Muscle layer of duodenum (tissue), 2 donors: ENCODE measurements at regions not wholly inside any gene's neighbourhood (a gene's known extent, or its start where the extent isn't known, plus 50 kb on each side); places are given as distances from the start of the nearest gene placed in this dataset.
"Not testable (repeated sequence)": the region's sequence is repeated elsewhere in the genome, so short reads cannot be mapped to it uniquely, and the experiment has no call there.

ENCODE experiments used
- H3K27ac ChIP-seq: one replicate; pipeline ENCODE4 v1.7.0; 2013; ENCODE audit warnings: mild to moderate bottlenecking, low read length
- H3K27me3 ChIP-seq: one replicate; pipeline ENCODE4 v1.7.0; 2013; ENCODE audit warnings: low read depth, mild to moderate bottlenecking, control low read depth, low read length
- H3K36me3 ChIP-seq, 2 donors: one replicate each; pipeline ENCODE4 v1.7.0; 2013; ENCODE audit warnings: low read length in 2 of 2, control low read depth in 1 of 2, mild to moderate bottlenecking in 1 of 2; ENCODE audit not compliant: insufficient read depth in 2 of 2, control insufficient read depth in 1 of 2
- H3K4me1 ChIP-seq, 2 donors: one replicate each; pipeline ENCODE4 v1.7.0; 2013; ENCODE audit warnings: low read length in 2 of 2, mild to moderate bottlenecking in 2 of 2, control low read depth in 1 of 2, moderate library complexity in 1 of 2; ENCODE audit not compliant: insufficient read depth in 2 of 2, control insufficient read depth in 1 of 2
- H3K4me3 ChIP-seq, 2 donors: one replicate each; pipeline ENCODE4 v1.7.0; 2013; ENCODE audit warnings: low read length in 2 of 2, low read depth in 1 of 2, mild to moderate bottlenecking in 1 of 2
- H3K9me3 ChIP-seq, 2 donors: one replicate each; pipeline ENCODE4 v1.7.0; 2013; ENCODE audit warnings: low read length in 2 of 2, control low read depth in 1 of 2, mild to moderate bottlenecking in 1 of 2; ENCODE audit not compliant: control insufficient read depth in 1 of 2
- donor health status: healthy.

- H3K4me3 ChIP-seq, result no peak overlapping the region
- H3K27ac ChIP-seq, result no peak overlapping the region
- H3K27me3 ChIP-seq, result no peaks in the 10 kb centered on the region
- no peaks in the 10 kb centered on the region for H3K9me3 ChIP-seq
- H3K4me1 ChIP-seq, result no peaks in the 10 kb centered on the region
- no peaks in the 10 kb centered on the region for H3K36me3 ChIP-seq
Measured at GRCh38 chr13:73321043-73321442, 262.2 kb downstream of the KLF5 start.

DNA sequence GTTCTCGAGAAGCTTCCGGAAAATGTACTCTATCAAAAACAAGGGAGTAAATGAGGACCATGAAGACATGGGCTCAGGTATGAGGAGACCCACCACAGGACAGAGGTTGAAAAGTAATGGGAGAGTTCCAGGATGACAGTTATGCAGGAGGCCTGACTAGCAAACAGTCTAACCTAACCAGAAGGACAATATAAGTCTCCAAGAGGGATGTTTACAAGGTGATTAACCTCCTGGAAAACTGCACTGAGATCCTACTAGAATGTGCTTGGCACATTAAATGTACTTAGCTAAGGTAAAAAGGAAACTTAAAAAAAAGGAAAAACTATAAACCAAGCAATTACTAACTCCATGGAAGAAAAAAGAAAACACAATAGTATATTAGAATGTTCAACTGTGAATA, 258.3 kb downstream of the KLF5 start:
- Histone ChIP-seq H3K9me3 (peaks cover 0 to 5% of the 10 kb centered on the region in 2 donors), H3K4me3 (no peak overlapping the region), H3K27me3 (no peaks in the 10 kb centered on the region), H3K27ac (no peak overlapping the region), H3K36me3 (no peaks in the 10 kb centered on the region), H3K4me1 (no peaks in the 10 kb centered on the region)

DNA sequence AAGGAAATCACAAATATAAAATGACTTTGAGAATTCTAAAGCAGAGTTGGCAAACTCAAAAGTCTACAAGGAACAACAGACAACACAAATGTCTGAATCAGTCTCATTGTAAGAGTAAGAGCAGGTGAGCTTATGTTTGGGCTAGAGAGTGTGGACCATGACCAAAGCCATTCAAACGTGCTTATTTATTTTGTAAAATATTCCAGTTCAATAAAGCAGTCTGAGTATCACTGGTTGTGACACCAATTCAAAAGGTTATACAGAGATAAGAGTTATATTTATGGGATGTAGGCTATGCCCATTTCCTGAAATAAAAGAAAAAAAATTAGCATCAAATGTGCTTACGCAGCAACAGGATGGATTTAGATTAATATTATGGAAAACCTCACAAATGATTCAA, 251.6 kb downstream of the KLF5 start:
- Histone ChIP-seq H3K27ac (no peak overlapping the region), H3K36me3 (no peaks in the 10 kb centered on the region), H3K27me3 (no peaks in the 10 kb centered on the region), H3K4me3 (no peak overlapping the region), H3K4me1 (no peaks in the 10 kb centered on the region), H3K9me3 (peaks cover 0 to 5% of the 10 kb centered on the region in 2 donors)

DNA sequence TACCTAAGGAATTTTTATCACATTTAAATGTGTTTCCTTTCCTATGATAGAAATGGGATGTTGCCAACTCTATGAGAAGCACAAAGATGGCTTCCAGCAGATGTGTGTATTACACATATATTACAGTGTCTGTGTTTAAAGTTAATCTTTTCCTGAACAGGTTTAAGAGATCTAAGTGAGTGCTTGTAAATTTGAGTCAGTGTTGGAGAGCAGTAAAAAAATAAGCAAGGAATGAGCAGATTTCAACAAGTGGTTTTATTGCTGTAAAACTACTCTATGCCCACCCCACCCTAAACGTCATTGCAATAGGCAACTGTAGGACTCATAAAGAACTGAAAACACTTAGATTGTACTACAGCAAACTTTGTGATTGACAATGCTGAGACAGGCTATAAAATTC, 248.7 kb downstream of the KLF5 start:
- Histone ChIP-seq H3K9me3 (no peaks in the 10 kb centered on the region), H3K4me3 (no peak overlapping the region)

DNA sequence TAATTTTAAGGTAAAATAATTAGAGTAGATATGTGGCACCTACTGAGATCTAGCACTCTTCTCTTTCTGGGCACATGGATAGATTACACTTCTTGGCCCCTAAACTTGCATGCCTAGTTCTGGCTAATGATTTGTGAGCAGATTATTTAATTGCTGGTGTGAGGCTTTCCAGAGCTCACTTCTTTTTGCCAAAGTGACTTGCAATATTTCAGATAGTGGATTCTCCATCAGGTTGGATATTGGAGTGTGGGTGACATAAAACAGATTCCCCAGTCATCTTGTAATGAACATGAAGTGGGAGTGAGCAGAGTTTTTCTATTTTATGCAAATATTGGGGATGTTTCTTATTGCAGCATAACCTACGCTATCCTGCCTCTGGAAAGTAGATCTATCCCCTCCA, 247.9 kb downstream of the KLF5 start:
- H3K4me3 ChIP-seq, result no peak overlapping the region
- H3K36me3 ChIP-seq, result no peaks in the 10 kb centered on the region
- no peak overlapping the region for H3K27ac ChIP-seq
- no peaks in the 10 kb centered on the region for H3K4me1 ChIP-seq
- no peaks in the 10 kb centered on the region for H3K9me3 ChIP-seq
- H3K27me3 ChIP-seq, result no peaks in the 10 kb centered on the region

More for the DNA sequence above, 248.7 kb downstream of the KLF5 start:
- H3K4me1 ChIP-seq, result no peaks in the 10 kb centered on the region
- no peak overlapping the region for H3K27ac ChIP-seq
- no peaks in the 10 kb centered on the region for H3K36me3 ChIP-seq
- no peaks in the 10 kb centered on the region for H3K27me3 ChIP-seq

- no peaks in the 10 kb centered on the region for H3K36me3 ChIP-seq
- H3K4me3 ChIP-seq, result no peak overlapping the region
- no peaks in the 10 kb centered on the region for H3K27me3 ChIP-seq
- no peaks in the 10 kb centered on the region for H3K9me3 ChIP-seq
- H3K4me1 ChIP-seq, result no peaks in the 10 kb centered on the region
- H3K27ac ChIP-seq, result no peak overlapping the region
Measured at GRCh38 chr13:73304442-73304841, 245.6 kb downstream of the KLF5 start.

DNA sequence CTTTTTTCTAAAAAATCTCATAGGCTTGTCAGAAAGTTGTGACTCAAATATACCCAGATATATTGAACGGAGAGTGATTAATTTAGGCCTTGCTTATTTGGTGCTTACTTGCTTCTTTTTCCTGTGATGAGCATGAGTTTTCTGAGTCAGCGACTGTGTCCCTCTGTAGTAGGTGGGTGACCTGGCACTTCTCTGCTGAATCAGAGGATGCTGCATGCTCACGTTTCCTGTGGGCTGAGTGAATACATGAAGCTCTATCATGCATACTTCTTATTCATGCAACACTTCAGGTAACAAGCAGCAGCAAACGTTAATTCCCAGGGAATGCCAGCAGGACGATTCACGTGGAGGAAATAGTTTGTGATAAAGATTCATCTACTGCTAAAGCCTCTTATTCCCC, 245.0 kb downstream of the KLF5 start:
- Histone ChIP-seq H3K36me3 (no peaks in the 10 kb centered on the region), H3K9me3 (no peaks in the 10 kb centered on the region), H3K27ac (no peak overlapping the region), H3K4me3 (no peak overlapping the region), H3K4me1 (no peaks in the 10 kb centered on the region), H3K27me3 (no peaks in the 10 kb centered on the region)

GRCh38 chr13:73301622-73302021, 242.8 kb downstream of the KLF5 start:
- not testable (repeated sequence) for H3K36me3 ChIP-seq, H3K9me3 ChIP-seq, H3K27me3 ChIP-seq, H3K4me1 ChIP-seq, H3K27ac ChIP-seq, H3K4me3 ChIP-seq

DNA sequence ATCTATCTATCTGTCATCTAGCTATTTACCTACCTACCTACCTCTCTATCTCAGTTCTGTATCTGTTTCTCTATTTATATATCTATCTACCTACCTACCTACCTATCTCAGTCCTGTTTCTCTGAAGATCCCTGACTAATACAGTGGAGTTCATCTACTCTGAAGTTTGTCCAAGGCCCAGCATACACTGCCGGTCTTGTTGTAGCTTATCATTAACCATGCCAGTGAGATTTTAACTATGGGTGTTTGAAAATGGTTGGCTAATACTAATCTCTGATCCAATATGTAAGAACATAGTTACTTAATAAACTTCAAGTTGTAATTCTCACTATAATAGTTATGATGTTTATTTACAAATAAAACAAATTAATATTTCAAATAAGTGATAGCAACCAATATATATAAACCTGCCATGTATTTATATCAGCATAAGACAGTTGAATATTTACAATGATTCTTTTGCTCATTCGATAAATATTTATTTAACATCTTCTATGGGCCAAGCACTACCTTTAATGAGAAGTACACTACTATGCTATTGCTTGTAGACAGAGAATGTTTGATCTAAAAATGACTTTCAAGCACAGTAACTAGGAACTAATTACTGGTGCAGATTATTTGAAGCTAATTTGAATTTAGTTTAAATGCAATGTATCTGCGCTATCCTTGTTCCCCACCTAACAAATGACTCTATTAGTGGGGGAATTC, 242.1 kb downstream of the KLF5 start:
- H3K4me3 ChIP-seq, result no peak overlapping the region
- no peak overlapping the region for H3K27ac ChIP-seq
- no peaks in the 10 kb centered on the region for H3K4me1 ChIP-seq
- H3K36me3 ChIP-seq, result no peaks in the 10 kb centered on the region
- H3K27me3 ChIP-seq, result no peaks in the 10 kb centered on the region
- H3K9me3 ChIP-seq, result no peaks in the 10 kb centered on the region

- Histone ChIP-seq H3K4me3 (no peak overlapping the region), H3K36me3 (no peaks in the 10 kb centered on the region), H3K27ac (no peak overlapping the region), H3K27me3 (no peaks in the 10 kb centered on the region), H3K9me3 (no peaks in the 10 kb centered on the region), H3K4me1 (no peaks in the 10 kb centered on the region)
Measured at GRCh38 chr13:73299787-73300186, 241.0 kb downstream of the KLF5 start.

DNA sequence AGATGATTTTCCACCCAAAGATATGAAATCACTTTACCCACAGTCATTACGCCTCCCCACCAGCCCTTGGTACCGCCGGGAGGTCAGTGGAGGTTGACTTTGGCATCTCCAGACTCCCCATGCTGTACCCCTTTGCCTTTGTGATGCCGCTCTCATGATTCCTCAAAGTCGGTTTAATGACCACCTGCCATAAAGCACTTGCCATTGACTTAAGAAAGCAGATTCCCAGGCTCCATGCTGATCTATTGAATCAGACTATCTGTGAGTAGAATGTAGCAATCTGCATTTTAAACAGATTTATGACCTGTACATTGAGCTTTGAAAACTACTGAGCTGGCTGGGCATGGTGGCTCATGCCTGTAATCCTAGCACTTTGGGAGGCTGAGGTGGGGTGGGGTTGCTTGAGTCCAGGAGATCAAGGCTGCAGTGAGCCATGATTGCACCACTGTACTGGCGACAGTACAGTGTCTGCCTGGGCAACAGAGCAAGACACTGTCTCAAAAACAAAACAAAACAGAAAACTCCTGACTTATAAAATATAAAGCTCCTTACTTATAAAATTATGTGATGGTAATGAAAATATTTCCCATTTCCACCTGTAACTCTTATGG, 235.2 kb downstream of the KLF5 start:
- no peaks in the 10 kb centered on the region for H3K36me3 ChIP-seq

DNA sequence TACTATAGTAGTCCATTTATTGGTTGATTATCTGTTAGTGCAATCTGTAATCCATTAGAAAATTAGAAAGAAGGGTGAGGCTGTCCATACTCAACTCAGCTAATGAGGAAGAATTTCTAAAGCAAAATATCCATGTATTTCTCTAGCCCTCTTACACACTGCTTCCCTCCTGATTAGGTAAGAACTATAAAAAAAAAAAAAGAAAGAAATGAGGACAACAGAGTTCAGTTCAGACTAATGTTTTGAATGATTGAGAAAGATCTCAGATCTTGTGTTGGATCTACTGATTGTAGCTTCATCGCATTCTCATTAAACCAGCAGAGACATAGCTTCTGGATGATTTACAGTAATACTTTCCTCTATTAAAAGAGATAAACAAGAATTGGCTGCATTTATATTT, 233.3 kb downstream of the KLF5 start:
- H3K36me3 ChIP-seq, result no peaks in the 10 kb centered on the region
- no peak overlapping the region for H3K4me3 ChIP-seq
- H3K9me3 ChIP-seq, result no peaks in the 10 kb centered on the region
- H3K27me3 ChIP-seq, result no peaks in the 10 kb centered on the region
- no peak overlapping the region for H3K27ac ChIP-seq
- no peaks in the 10 kb centered on the region for H3K4me1 ChIP-seq

More for the DNA sequence above, 235.2 kb downstream of the KLF5 start:
- no peak overlapping the region for H3K27ac ChIP-seq
- no peaks in the 10 kb centered on the region for H3K9me3 ChIP-seq
- H3K27me3 ChIP-seq, result no peaks in the 10 kb centered on the region
- H3K4me3 ChIP-seq, result no peak overlapping the region
- no peaks in the 10 kb centered on the region for H3K4me1 ChIP-seq
